Endothelial cell of umbilical vein (primary cell): ENCODE measurements at regions not wholly inside any gene's neighbourhood (a gene's known extent, or its start where the extent isn't known, plus 50 kb on each side); places are given as distances from the start of the nearest gene placed in this dataset.
A peak's percentile ranks its signal among the peaks of the same experiment; 100 is the strongest.

ENCODE experiments used
- BruUV-seq: library from RNA; stranded (reverse); fragments of 400-500 nt; replicated peaks from 2 replicates; lab custom pipeline; 2021; lab: Mats Ljungman, UMichigan
- CTCF ChIA-PET: fragments of 300-600, 350-600 bp; sonication (Branson Sonifier 250); formaldehyde crosslinking; loops from one replicate; lab custom pipeline; 2021; ENCODE audit warnings: antibody characterized with exemption, inconsistent platforms; lab: Charles Lee
- POLR2A ChIA-PET: fragments of 300-600, 350-600 bp; sonication (Branson Sonifier 250); formaldehyde crosslinking; loops from one replicate; lab custom pipeline; 2021; ENCODE audit warnings: antibody characterized with exemption, inconsistent platforms; lab: Charles Lee
- DNase-seq: peaks from one replicate; pipeline ENCODE4 v3.0.0-alpha.2; 2011; ENCODE audit warnings: low read depth, low spot score
- FAIRE-seq: peaks from 2 replicates; lab custom pipeline; 2011; peaks lifted over from hg19 to GRCh38; lab: Jason Lieb, UNC
- H2AFZ ChIP-seq: 2 replicates; pipeline ENCODE4 v1.6.0; 2012; ENCODE audit warnings: low read depth, low read length, control low read depth, inconsistent platforms
- H3K27ac ChIP-seq: 2 replicates; pipeline ENCODE4 v1.5.1; 2011; ENCODE audit warnings: low read depth, mild to moderate bottlenecking, control low read depth, low read length, moderate library complexity; ENCODE audit not compliant: insufficient read depth
- H3K27me3 ChIP-seq, 2 experiments: 2 replicates each; pipeline versions ENCODE4 v1.6.0 to v1.6.1; 2011; ENCODE audit warnings: low read length in 2 of 2, mixed read lengths in 1 of 2; ENCODE audit not compliant: control insufficient read depth in 2 of 2, insufficient read depth in 2 of 2
- H3K36me3 ChIP-seq, 2 experiments: 2 replicates in 1 of 2; 3 replicates in 1 of 2; pipeline ENCODE4 v1.5.1; 2011; ENCODE audit warnings: low read length in 2 of 2, mild to moderate bottlenecking in 1 of 2, moderate library complexity in 1 of 2; ENCODE audit not compliant: control insufficient read depth in 2 of 2, insufficient read depth in 2 of 2; ENCODE audit errors: extremely low read depth in 1 of 2
- H3K4me1 ChIP-seq: 3 replicates; pipeline ENCODE4 v1.5.1; 2011; ENCODE audit warnings: mild to moderate bottlenecking, low read length; ENCODE audit not compliant: control insufficient read depth, insufficient read depth; ENCODE audit errors: extremely low read depth
- H3K4me2 ChIP-seq: 2 replicates; pipeline ENCODE4 v1.6.1; 2011; ENCODE audit warnings: low read length, control low read depth, mixed read lengths; ENCODE audit not compliant: insufficient read depth
- H3K4me3 ChIP-seq, 3 experiments: fragments of 200-600 bp in 1 of 3; sonication (generic), shearing (Covaris generic) in 1 of 3; replicated peaks in 1 of 3; 2 replicates each; pipeline ENCODE4 v1.5.1; 2011 to 2016; ENCODE audit warnings: control low read depth in 3 of 3, low read length in 3 of 3, mild to moderate bottlenecking in 2 of 3, inconsistent platforms in 1 of 3, low read depth in 1 of 3, moderate library complexity in 1 of 3; ENCODE audit not compliant: insufficient read depth in 1 of 3
- H3K79me2 ChIP-seq: 2 replicates; pipeline ENCODE4 v1.6.0; 2012; ENCODE audit warnings: low read length, inconsistent platforms; ENCODE audit not compliant: control insufficient read depth, insufficient read depth
- H3K9ac ChIP-seq: replicated peaks from 2 replicates; pipeline ENCODE3; 2011; ENCODE audit warnings: low read length, control low read depth; ENCODE audit not compliant: insufficient read depth; ENCODE audit errors: extremely low read depth
- H3K9me1 ChIP-seq: replicated peaks from 3 replicates; pipeline ENCODE4 v1.6.0; 2011; ENCODE audit warnings: mild to moderate bottlenecking, low read length; ENCODE audit not compliant: control insufficient read depth, insufficient read depth; ENCODE audit errors: extremely low read depth
- H3K9me3 ChIP-seq: replicated peaks from 2 replicates; pipeline ENCODE4 v1.5.1; 2012; ENCODE audit warnings: low read length, inconsistent platforms; ENCODE audit not compliant: control insufficient read depth, insufficient read depth
- H4K20me1 ChIP-seq: replicated peaks from 2 replicates; pipeline ENCODE3; 2011; ENCODE audit warnings: mild to moderate bottlenecking, low read length; ENCODE audit not compliant: control insufficient read depth, insufficient read depth; ENCODE audit errors: extremely low read depth
- CTCF ChIP-seq, 2 donors: IDR thresholded peaks; 1 replicate in 1 of 2; 2 replicates in 1 of 2; pipeline ENCODE4 v1.5.1; 2011; ENCODE audit warnings: low read length in 2 of 2, mild to moderate bottlenecking in 2 of 2, moderate library complexity in 2 of 2, control low read depth in 1 of 2, inconsistent platforms in 1 of 2, low read depth in 1 of 2; ENCODE audit not compliant: insufficient read depth in 1 of 2; ENCODE audit errors: extremely low read depth in 1 of 2
- EZH2 ChIP-seq: IDR thresholded peaks from 2 replicates; pipeline ENCODE4 v1.6.1; 2012; ENCODE audit warnings: borderline replicate concordance, low read depth, mild to moderate bottlenecking, moderate library complexity, low read length, inconsistent platforms; ENCODE audit not compliant: severe bottlenecking
- FOS ChIP-seq: IDR thresholded peaks from 2 replicates; pipeline ENCODE4 v1.6.1; 2011; ENCODE audit warnings: mild to moderate bottlenecking, low read length, moderate library complexity, borderline replicate concordance; ENCODE audit not compliant: insufficient read depth
- GATA2 ChIP-seq: IDR thresholded peaks from 2 replicates; pipeline ENCODE4 v1.7.0; 2011; ENCODE audit warnings: low read depth, mild to moderate bottlenecking, moderate library complexity, mixed read lengths, low read length; ENCODE audit not compliant: insufficient read length, insufficient read depth
- JUN ChIP-seq: IDR thresholded peaks from 2 replicates; pipeline ENCODE4 v1.6.1; 2011; ENCODE audit warnings: borderline replicate concordance, low read depth; ENCODE audit not compliant: insufficient read length, insufficient read depth
- MAX ChIP-seq: IDR thresholded peaks from 2 replicates; pipeline ENCODE4 v1.6.1; 2011; ENCODE audit not compliant: insufficient read depth, insufficient read length
- MYC ChIP-seq: IDR thresholded peaks from one replicate; pipeline ENCODE4 v1.6.1; 2011; ENCODE audit warnings: mild to moderate bottlenecking, low read depth, low read length
- POLR2A ChIP-seq: IDR thresholded peaks from 2 replicates; pipeline ENCODE4 v1.6.1; 2012; ENCODE audit warnings: low read depth, mild to moderate bottlenecking, control low read depth, low read length
- POLR2AphosphoS5 ChIP-seq: IDR thresholded peaks from 2 replicates; pipeline ENCODE4 v1.6.1; 2012; ENCODE audit warnings: low read depth, mild to moderate bottlenecking, control low read depth, low read length, moderate library complexity; ENCODE audit not compliant: insufficient read depth
- dilution Hi-C: fragments of 300-500 bp; cut with MboI; formaldehyde crosslinking; loops from one replicate; pipeline ENCODE4 v1.15.0; 2019; ENCODE audit warnings: low sequenced_read_pairs; ENCODE audit not compliant: extremely low pct_ligation_motif_present
- intact Hi-C: fragments of 100-400 bp; cut with micrococcal nuclease; formaldehyde crosslinking; loops from one replicate; pipeline ENCODE4 v1.10.0; 2022

GRCh38 chr18:56389190-56389589, 249.2 kb downstream of the TXNL1 start:
- Histone ChIP-seq H3K27ac (no peak overlapping the region), H3K4me3 (no peak overlapping the region), H3K36me3 (no peaks in the 10 kb centered on the region), H3K27me3 (no peaks in the 10 kb centered on the region), H2AFZ (peak overlapping the region; percentile 11), H3K4me2 (no peak overlapping the region), H3K79me2 (no peaks in the 10 kb centered on the region), H3K4me1 (peaks cover 13% of the 10 kb centered on the region), H3K9me3 (no peaks in the 10 kb centered on the region), H4K20me1 (no peaks in the 10 kb centered on the region), H3K9me1 (no peaks in the 10 kb centered on the region), H3K9ac (no peak overlapping the region)
- no peak for FAIRE-seq
- BruUV-seq: no TSS peak
- intact Hi-C loops (loop anchor here (2.0 to 5.0 kb wide), 2 partner anchors 187 to 306 kb away; no protein-coding TSS in a partner anchor), dilution Hi-C loops (no loop called here)
- no peak for TF ChIP-seq CTCF (IDR thresholded peaks at IDR 0.05; ENCODE audit: extremely low read depth in 1 of 2, insufficient read depth in 1 of 2, low read depth in 1 of 2, low read length in 2 of 2)
- TF ChIP-seq MAX: no peak
- no peak for TF ChIP-seq FOS
- TF ChIP-seq MYC: no peak
- TF ChIP-seq EZH2: no peak
- TF ChIP-seq POLR2AphosphoS5: no peak
- no peak for TF ChIP-seq JUN
- TF ChIP-seq GATA2: no peak
- no peak for TF ChIP-seq POLR2A
- ChIA-PET POLR2A (no interaction called here), CTCF (interaction anchor here (0.6 to 0.9 kb wide), 3 partner anchors 10 to 186 kb away, joined by 3 to 4 read pairs (median 3); no protein-coding TSS in a partner anchor)
- no peak for DNase-seq
